H1 (cell line): ENCODE measurements at regions not wholly inside any gene's neighbourhood (a gene's known extent, or its start where the extent isn't known, plus 50 kb on each side); places are given as distances from the start of the nearest gene placed in this dataset.

Source experiments
- CTCF ChIA-PET: fragments of 300-600 bp; sonication (Branson Sonifier 250); formaldehyde crosslinking; loops from one replicate; lab custom pipeline; 2021; ENCODE audit not compliant: partially characterized antibody; lab: Charles Lee
- POLR2A ChIA-PET: fragments of 300-600 bp; sonication (Branson Sonifier 250); formaldehyde crosslinking; loops from one replicate; lab custom pipeline; 2021; ENCODE audit warnings: inconsistent platforms; ENCODE audit not compliant: partially characterized antibody; lab: Charles Lee
- DNase-seq, 2 experiments: peaks; one replicate each; pipeline versions ENCODE4 v3.0.0 to v3.0.0-alpha.2; 2010 to 2022; ENCODE audit warnings: low spot score in 2 of 2, low read depth in 1 of 2, mixed read lengths in 1 of 2
- FAIRE-seq: peaks from 2 replicates; lab custom pipeline; 2011; peaks lifted over from hg19 to GRCh38; lab: Jason Lieb, UNC
- H2AFZ ChIP-seq: 2 replicates; pipeline ENCODE4 v1.8.1; 2012; ENCODE audit warnings: low read length, inconsistent platforms
- H2AK5ac ChIP-seq: 2 replicates; pipeline ENCODE4 v1.6.1; 2013; ENCODE audit warnings: low read depth, low read length
- H2BK120ac ChIP-seq: replicated peaks from 2 replicates; pipeline ENCODE3; 2013; ENCODE audit warnings: low read depth, low read length, inconsistent platforms
- H2BK12ac ChIP-seq: 2 replicates; pipeline ENCODE4 v1.6.1; 2013; ENCODE audit warnings: low read depth, low read length
- H2BK15ac ChIP-seq: 2 replicates; pipeline ENCODE4 v1.6.1; 2013; ENCODE audit warnings: low read length
- H2BK20ac ChIP-seq: 2 replicates; pipeline ENCODE4 v1.6.1; 2013; ENCODE audit warnings: low read length
- H2BK5ac ChIP-seq: 2 replicates; pipeline ENCODE4 v1.6.1; 2013; ENCODE audit warnings: low read depth, low read length
- H3K14ac ChIP-seq: 2 replicates; pipeline ENCODE4 v1.6.1; 2013; ENCODE audit warnings: inconsistent platforms; ENCODE audit not compliant: insufficient read length
- H3K18ac ChIP-seq: 2 replicates; pipeline ENCODE4 v1.6.1; 2013; ENCODE audit warnings: low read length; ENCODE audit errors: extremely low read depth
- H3K23ac ChIP-seq: 2 replicates; pipeline ENCODE4 v1.6.1; 2013; ENCODE audit warnings: inconsistent platforms; ENCODE audit not compliant: insufficient read length
- H3K23me2 ChIP-seq: 2 replicates; pipeline ENCODE4 v1.6.1; 2013; ENCODE audit warnings: low read depth, low read length
- H3K27ac ChIP-seq: 2 replicates; pipeline ENCODE4 v1.6.1; 2011; ENCODE audit warnings: low read depth, low read length, inconsistent platforms
- H3K27me3 ChIP-seq, 4 experiments: replicated peaks in 1 of 4; 1 replicate in 1 of 4; 2 replicates in 3 of 4; pipeline versions ENCODE4 v1.6.1 to v1.8.1; 2011 to 2013; ENCODE audit warnings: low read length in 3 of 4, mild to moderate bottlenecking in 3 of 4, inconsistent platforms in 2 of 4, mixed read lengths in 2 of 4, moderate library complexity in 1 of 4; ENCODE audit not compliant: control insufficient read depth in 3 of 4, insufficient read depth in 3 of 4; ENCODE audit errors: extremely low read depth in 1 of 4
- H3K36me3 ChIP-seq, 4 experiments: 2 replicates each; pipeline versions ENCODE4 v1.6.1 to v1.8.1; 2011 to 2013; ENCODE audit warnings: mild to moderate bottlenecking in 4 of 4, low read length in 3 of 4, moderate library complexity in 2 of 4, control low read depth in 1 of 4, inconsistent platforms in 1 of 4; ENCODE audit not compliant: insufficient read depth in 4 of 4, control insufficient read depth in 2 of 4
- H3K4ac ChIP-seq: replicated peaks from 2 replicates; pipeline ENCODE3; 2013; ENCODE audit warnings: low read length, low read depth, mixed read lengths, inconsistent platforms; ENCODE audit not compliant: insufficient read length
- H3K4me1 ChIP-seq, 4 experiments: replicated peaks in 1 of 4; 1 replicate in 1 of 4; 2 replicates in 3 of 4; pipeline versions ENCODE4 v1.6.1 to v1.8.1; 2011 to 2013; ENCODE audit warnings: low read length in 3 of 4, inconsistent platforms in 2 of 4, mixed read lengths in 1 of 4; ENCODE audit not compliant: insufficient read depth in 4 of 4, control insufficient read depth in 3 of 4
- H3K4me2 ChIP-seq, 2 experiments: 2 replicates each; pipeline versions ENCODE4 v1.6.1 to v1.8.1; 2011 to 2013; ENCODE audit warnings: low read depth in 2 of 2, low read length in 2 of 2, control low read depth in 1 of 2, inconsistent platforms in 1 of 2, mild to moderate bottlenecking in 1 of 2; ENCODE audit not compliant: insufficient read depth in 1 of 2
- H3K4me3 ChIP-seq, 4 experiments: fragments of 200-600, 300-600 bp in 1 of 4; sonication (generic), shearing (Covaris generic), sonication (Bioruptor Twin) in 1 of 4; 2 replicates each; pipeline versions ENCODE4 v1.5.1 to v1.8.1; 2011 to 2016; ENCODE audit warnings: low read length in 4 of 4, low read depth in 3 of 4, control low read depth in 2 of 4, inconsistent platforms in 2 of 4, mild to moderate bottlenecking in 2 of 4, mixed read lengths in 1 of 4, moderate library complexity in 1 of 4; ENCODE audit not compliant: insufficient read depth in 2 of 4; ENCODE audit errors: extremely low read depth in 1 of 4
- H3K56ac ChIP-seq: replicated peaks from 2 replicates; pipeline ENCODE3; 2013; ENCODE audit warnings: low read depth, mild to moderate bottlenecking, mixed read lengths, low read length, inconsistent platforms; ENCODE audit not compliant: insufficient read length
- H3K79me1 ChIP-seq: 2 replicates; pipeline ENCODE4 v1.6.1; 2013; ENCODE audit warnings: low read depth, low read length, control low read depth
- H3K79me2 ChIP-seq, 2 experiments: 2 replicates each; pipeline versions ENCODE4 v1.6.1 to v1.8.1; 2012 to 2013; ENCODE audit warnings: low read length in 2 of 2, mild to moderate bottlenecking in 2 of 2, inconsistent platforms in 1 of 2; ENCODE audit not compliant: insufficient read depth in 2 of 2, control insufficient read depth in 1 of 2
- H3K9ac ChIP-seq, 4 experiments: replicated peaks in 1 of 4; 1 replicate in 1 of 4; 2 replicates in 3 of 4; pipeline versions ENCODE4 v1.6.1 to v1.8.1; 2011 to 2013; ENCODE audit warnings: low read depth in 3 of 4, low read length in 3 of 4, control low read depth in 2 of 4, mild to moderate bottlenecking in 2 of 4, moderate library complexity in 2 of 4, inconsistent platforms in 1 of 4; ENCODE audit errors: extremely low read depth in 1 of 4
- H3K9me3 ChIP-seq, 2 experiments: 2 replicates each; pipeline versions ENCODE4 v1.6.1 to v1.8.1; 2012 to 2013; ENCODE audit warnings: mild to moderate bottlenecking in 2 of 2, moderate library complexity in 2 of 2, control low read depth in 1 of 2, inconsistent platforms in 1 of 2, low read depth in 1 of 2, low read length in 1 of 2, mixed read lengths in 1 of 2; ENCODE audit not compliant: insufficient read depth in 2 of 2
- H4K20me1 ChIP-seq, 2 experiments: replicated peaks in 1 of 2; 2 replicates each; pipeline versions ENCODE3 to v1.8.1; 2011 to 2013; ENCODE audit warnings: inconsistent platforms in 2 of 2, low read length in 2 of 2, mild to moderate bottlenecking in 1 of 2; ENCODE audit not compliant: insufficient read depth in 2 of 2, control insufficient read depth in 1 of 2
- H4K5ac ChIP-seq: 2 replicates; pipeline ENCODE4 v1.6.1; 2013; ENCODE audit warnings: low read length, low read depth, mixed read lengths, inconsistent platforms; ENCODE audit not compliant: insufficient read length
- H4K8ac ChIP-seq: 2 replicates; pipeline ENCODE4 v1.8.0; 2013; ENCODE audit warnings: mild to moderate bottlenecking, moderate library complexity, low read length, inconsistent platforms; ENCODE audit not compliant: insufficient read depth; ENCODE audit errors: extremely low read depth
- H4K91ac ChIP-seq: replicated peaks from 2 replicates; pipeline ENCODE3; 2013; ENCODE audit warnings: low read length, mixed read lengths, inconsistent platforms; ENCODE audit not compliant: insufficient read length
- CHD1 ChIP-seq: IDR thresholded peaks from 2 replicates; pipeline ENCODE4 v1.6.1; 2012; ENCODE audit warnings: low read depth, low read length, improper control_type of control experiment
- KDM1A ChIP-seq: fragments of 200-600, 300-600 bp; sonication (generic); IDR thresholded peaks from 2 replicates; pipeline ENCODE4 v1.7.1; 2016; ENCODE audit warnings: mild to moderate bottlenecking, low read length, borderline replicate concordance
- MAX ChIP-seq: IDR thresholded peaks from 2 replicates; pipeline ENCODE4 v1.6.1; 2012; ENCODE audit warnings: inconsistent platforms
- POLR2AphosphoS5 ChIP-seq: IDR thresholded peaks from 2 replicates; pipeline ENCODE4 v1.6.1; 2011; ENCODE audit warnings: low read depth, low read length
- RAD21 ChIP-seq, 2 experiments: IDR thresholded peaks in 1 of 2; conservative IDR thresholded peaks in 1 of 2; 2 replicates each; pipeline ENCODE4 v1.6.1; 2011; ENCODE audit warnings: low read depth in 2 of 2, low read length in 2 of 2, improper control_type of control experiment in 1 of 2, inconsistent platforms in 1 of 2, mild to moderate bottlenecking in 1 of 2, moderate library complexity in 1 of 2
- SIN3A ChIP-seq, 2 experiments: IDR thresholded peaks in 1 of 2; conservative IDR thresholded peaks in 1 of 2; 2 replicates each; pipeline ENCODE4 v1.6.1; 2011 to 2012; ENCODE audit warnings: low read length in 2 of 2, improper control_type of control experiment in 1 of 2, low read depth in 1 of 2, mild to moderate bottlenecking in 1 of 2
- YY1 ChIP-seq: IDR thresholded peaks from 2 replicates; pipeline ENCODE4 v1.6.1; 2011; ENCODE audit warnings: low read depth, mild to moderate bottlenecking, low read length
- WGBS, 2 experiments: shearing (Covaris generic) in 1 of 2; methylation state at CpG; one replicate each; pipeline versions ENCODE4 v1.1.6 to v1.1.7; 2013 to 2015; ENCODE audit warnings: low lambda C conversion rate in 2 of 2, mixed read lengths in 2 of 2, inconsistent platforms in 1 of 2, low coverage in 1 of 2, missing lambda C conversion rate in 1 of 2; ENCODE audit not compliant: insufficient replicate concordance in 2 of 2, insufficient coverage in 1 of 2, insufficient read length in 1 of 2; ENCODE audit errors: extremely low coverage in 1 of 2, missing lambda C conversion rate in 1 of 2; 5-methylcytosine and 5-hydroxymethylcytosine counted together

DNA sequence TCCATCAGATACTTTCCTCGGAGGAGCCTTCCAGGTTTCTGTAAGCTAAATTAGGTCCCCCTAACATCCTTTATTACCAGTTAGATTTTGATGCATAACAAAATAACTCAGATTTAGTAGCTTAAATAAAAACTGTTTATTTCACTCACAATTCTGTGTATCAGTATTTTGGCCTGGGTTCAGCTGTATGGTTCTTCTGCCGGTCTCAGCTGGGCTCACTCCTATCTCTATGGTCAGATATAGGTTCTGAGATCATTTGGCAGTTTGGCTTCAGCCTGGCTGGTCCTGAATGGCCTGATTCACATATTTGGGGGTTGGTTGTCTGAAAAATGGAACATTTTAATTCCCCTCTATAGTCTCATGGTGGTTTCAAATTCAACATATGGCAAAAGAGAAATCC is 1125.3 kb downstream of the TBL1XR1 start:
- Histone ChIP-seq H3K9me3 (no peaks in the 10 kb centered on the region), H3K79me1 (no peaks in the 10 kb centered on the region), H3K14ac (no peak overlapping the region), H3K27me3 (no peaks in the 10 kb centered on the region), H4K20me1 (no peaks in the 10 kb centered on the region), H3K9ac (no peak overlapping the region), H3K4ac (no peak overlapping the region), H3K23ac (no peak overlapping the region), H3K79me2 (no peaks in the 10 kb centered on the region), H2AK5ac (no peak overlapping the region), H4K5ac (no peak overlapping the region), H3K27ac (no peak overlapping the region), H2AFZ (no peak overlapping the region), H3K4me2 (no peak overlapping the region), H3K56ac (no peak overlapping the region), H4K91ac (no peak overlapping the region), H3K36me3 (no peaks in the 10 kb centered on the region), H2BK5ac (no peak overlapping the region), H2BK20ac (no peak overlapping the region), H3K4me3 (no peak overlapping the region), H3K4me1 (no peaks in the 10 kb centered on the region), H2BK12ac (no peak overlapping the region), H3K23me2 (no peaks in the 10 kb centered on the region), H2BK120ac (no peak overlapping the region), H4K8ac (no peak overlapping the region), H2BK15ac (no peak overlapping the region), H3K18ac (no peak overlapping the region)
- WGBS, 2 experiments, result 94% methylated on average over 2 of the region's 2 CpGs; no CpG with 5 or more reads in 1 of the 2 experiments
- ChIA-PET POLR2A (interaction anchor here (0.6 kb wide), 1 partner anchor 16 kb away, joined by 3 read pairs; no protein-coding TSS in a partner anchor), CTCF (interaction anchor here (1.4 kb wide), 1 partner anchor 9 kb away, joined by 3 read pairs; no protein-coding TSS in a partner anchor)
- DNase-seq, result no peak
- FAIRE-seq, result no peak
- TF ChIP-seq SIN3A (conservative IDR thresholded peaks at IDR 0.05 in 1 of 2, IDR thresholded peaks at IDR 0.05 in 1 of 2; ENCODE audit: low read depth in 1 of 2, low read length in 2 of 2) (no peak), KDM1A (no peak), MAX (no peak), RAD21 (IDR thresholded peaks at IDR 0.05 in 1 of 2, conservative IDR thresholded peaks at IDR 0.05 in 1 of 2; ENCODE audit: low read depth in 2 of 2, low read length in 2 of 2) (no peak), YY1 (no peak), POLR2AphosphoS5 (no peak), CHD1 (no peak)
